GM12864 (cell line): ENCODE measurements at regions not wholly inside any gene's neighbourhood (a gene's known extent, or its start where the extent isn't known, plus 50 kb on each side); places are given as distances from the start of the nearest gene placed in this dataset.

Experiments
- DNase-seq: peaks from one replicate; pipeline ENCODE4 v3.0.0-alpha.2; 2011; ENCODE audit warnings: low read depth
- H3K4me3 ChIP-seq: 2 replicates; pipeline ENCODE4 v1.5.1; 2011; ENCODE audit warnings: mild to moderate bottlenecking, low read depth, low read length, control low read depth
- CTCF ChIP-seq: IDR thresholded peaks from 2 replicates; pipeline ENCODE4 v1.5.1; 2011; ENCODE audit warnings: low read depth, mild to moderate bottlenecking, moderate library complexity, low read length, control low read depth, inconsistent platforms; ENCODE audit errors: missing control alignments

- H3K4me3 ChIP-seq = no peak overlapping the region
- no peak for DNase-seq
- no peak for TF ChIP-seq CTCF
These were observed 385.5 kb upstream of the INTU start for GRCh38 chr4:127246963-127247952.

GRCh38 chr4:127249066-127249766 lies 383.5 kb upstream of the INTU start:
- TF ChIP-seq CTCF = no peak
- DNase-seq = no peak
- no peak overlapping the region for H3K4me3 ChIP-seq

- no peak for DNase-seq
- no peak overlapping the region for H3K4me3 ChIP-seq
- TF ChIP-seq CTCF = no peak
These were observed 383.0 kb upstream of the INTU start for GRCh38 chr4:127249767-127250108.

- no peak for TF ChIP-seq CTCF
- H3K4me3 ChIP-seq = no peak overlapping the region
- DNase-seq = no peak
These were observed 382.2 kb upstream of the INTU start for GRCh38 chr4:127250577-127250976.

GRCh38 chr4:127251423-127251822 lies 381.3 kb upstream of the INTU start:
- DNase-seq = no peak
- H3K4me3 ChIP-seq = no peak overlapping the region
- TF ChIP-seq CTCF = no peak

- DNase-seq = no peak
- no peak overlapping the region for H3K4me3 ChIP-seq
- TF ChIP-seq CTCF = no peak
These were observed 376.3 kb upstream of the INTU start for GRCh38 chr4:127256500-127256899.
